MCF 10A (cell line): ENCODE measurements at regions not wholly inside any gene's neighbourhood (a gene's known extent, or its start where the extent isn't known, plus 50 kb on each side); places are given as distances from the start of the nearest gene placed in this dataset.

ENCODE experiments used
- BruUV-seq: library from RNA; stranded (reverse); fragments of 400-500 nt; replicated peaks from 2 replicates; lab custom pipeline; 2021; lab: Mats Ljungman, UMichigan
- CTCF ChIA-PET: fragments of 300-600 bp; sonication (Branson Sonifier 250); formaldehyde crosslinking; extraction: SDS; loops from one replicate; lab custom pipeline; 2021; ENCODE audit warnings: antibody characterized with exemption, inconsistent platforms; lab: Yijun Ruan, JAX
- POLR2A ChIA-PET: fragments of 300-600, 350-650 bp; sonication (Branson Sonifier 250); formaldehyde crosslinking; extraction: SDS; loops from one replicate; lab custom pipeline; 2020; ENCODE audit warnings: antibody characterized with exemption, inconsistent platforms; lab: Yijun Ruan, JAX
- DNase-seq: peaks from one replicate; pipeline ENCODE4 v3.0.0-alpha.2; 2018; ENCODE audit not compliant: unreplicated experiment
- H3K27ac Mint-ChIP-seq: one replicate; pipeline ENCODE4 v1.8.0; 2022; ENCODE audit warnings: mild to moderate bottlenecking, low read depth, mixed read lengths; ENCODE audit not compliant: unreplicated experiment
- H3K27me3 Mint-ChIP-seq: one replicate; pipeline ENCODE4 v1.8.0; 2022; ENCODE audit warnings: mixed read lengths; ENCODE audit not compliant: insufficient read depth, unreplicated experiment
- H3K36me3 Mint-ChIP-seq: one replicate; pipeline ENCODE4 v1.8.0; 2022; ENCODE audit warnings: mild to moderate bottlenecking, moderate library complexity, mixed read lengths; ENCODE audit not compliant: insufficient read depth, unreplicated experiment
- H3K4me1 Mint-ChIP-seq: one replicate; pipeline ENCODE4 v1.8.0; 2022; ENCODE audit warnings: mixed read lengths; ENCODE audit not compliant: insufficient read depth, unreplicated experiment
- H3K4me3 Mint-ChIP-seq: one replicate; pipeline ENCODE4 v1.8.0; 2022; ENCODE audit warnings: mild to moderate bottlenecking, moderate library complexity, mixed read lengths; ENCODE audit not compliant: unreplicated experiment
- H3K9me3 Mint-ChIP-seq: one replicate; pipeline ENCODE4 v1.8.0; 2022; ENCODE audit warnings: mixed read lengths; ENCODE audit not compliant: unreplicated experiment
- intact Hi-C: fragments of 100-400 bp; cut with micrococcal nuclease; formaldehyde crosslinking; loops from 2 replicates; pipeline ENCODE4 v1.14.1; 2022
- TF ChIP-seq, protein P1 (sequence below): fragments of 200-600 bp; IDR thresholded peaks from one replicate; pipeline ENCODE4 v1.8.0; 2022; ENCODE audit warnings: antibody characterized with exemption, mild to moderate bottlenecking; ENCODE audit not compliant: unreplicated experiment

- intact Hi-C loops, result no loop called here
These were observed 335.8 kb downstream of the FLRT2 start for GRCh38 chr14:85865701-85866100.

DNA sequence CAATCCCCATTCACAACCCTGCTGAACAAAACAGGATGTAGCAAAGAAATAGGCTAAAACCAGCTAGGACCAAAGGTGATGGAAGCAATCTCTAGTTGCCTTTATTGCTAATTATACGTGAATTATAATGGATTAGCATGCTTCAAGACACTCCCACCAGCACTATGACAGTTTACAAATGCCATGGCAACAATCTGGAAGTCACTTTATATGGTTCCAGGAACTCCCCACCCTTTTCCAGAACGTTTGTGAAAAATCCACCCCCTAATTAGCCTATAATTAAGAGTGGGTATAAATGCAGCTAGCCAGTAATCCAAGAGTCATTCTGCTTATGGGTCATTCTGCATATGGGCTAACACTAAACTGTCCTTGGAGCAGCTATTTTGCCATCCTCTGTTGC is 328.7 kb downstream of the FLRT2 start:
- Mint-ChIP-seq H3K36me3 (no peaks in the 10 kb centered on the region), H3K27ac (no peak overlapping the region), H3K4me3 (no peak overlapping the region), H3K4me1 (peaks cover 9% of the 10 kb centered on the region), H3K9me3 (no peaks in the 10 kb centered on the region), H3K27me3 (no peaks in the 10 kb centered on the region)
- intact Hi-C loops, result loop anchor here (5.0 to 10.0 kb wide), 2 partner anchors 199 to 244 kb away; no protein-coding TSS in a partner anchor
- no peak for DNase-seq
- TF ChIP-seq, protein P1, sequence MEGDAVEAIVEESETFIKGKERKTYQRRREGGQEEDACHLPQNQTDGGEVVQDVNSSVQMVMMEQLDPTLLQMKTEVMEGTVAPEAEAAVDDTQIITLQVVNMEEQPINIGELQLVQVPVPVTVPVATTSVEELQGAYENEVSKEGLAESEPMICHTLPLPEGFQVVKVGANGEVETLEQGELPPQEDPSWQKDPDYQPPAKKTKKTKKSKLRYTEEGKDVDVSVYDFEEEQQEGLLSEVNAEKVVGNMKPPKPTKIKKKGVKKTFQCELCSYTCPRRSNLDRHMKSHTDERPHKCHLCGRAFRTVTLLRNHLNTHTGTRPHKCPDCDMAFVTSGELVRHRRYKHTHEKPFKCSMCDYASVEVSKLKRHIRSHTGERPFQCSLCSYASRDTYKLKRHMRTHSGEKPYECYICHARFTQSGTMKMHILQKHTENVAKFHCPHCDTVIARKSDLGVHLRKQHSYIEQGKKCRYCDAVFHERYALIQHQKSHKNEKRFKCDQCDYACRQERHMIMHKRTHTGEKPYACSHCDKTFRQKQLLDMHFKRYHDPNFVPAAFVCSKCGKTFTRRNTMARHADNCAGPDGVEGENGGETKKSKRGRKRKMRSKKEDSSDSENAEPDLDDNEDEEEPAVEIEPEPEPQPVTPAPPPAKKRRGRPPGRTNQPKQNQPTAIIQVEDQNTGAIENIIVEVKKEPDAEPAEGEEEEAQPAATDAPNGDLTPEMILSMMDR, result no peak
- BruUV-seq, result no TSS peak
- ChIA-PET POLR2A (no interaction called here), CTCF (no interaction called here)

More at GRCh38 chr14:85865701-85866100, 335.8 kb downstream of the FLRT2 start:
- Mint-ChIP-seq H3K27ac (no peak overlapping the region), H3K27me3 (no peaks in the 10 kb centered on the region), H3K36me3 (no peaks in the 10 kb centered on the region), H3K4me3 (no peak overlapping the region), H3K9me3 (no peaks in the 10 kb centered on the region), H3K4me1 (no peaks in the 10 kb centered on the region)
- BruUV-seq, result no TSS peak
- ChIA-PET POLR2A (interaction anchor here (0.9 kb wide), 1 partner anchor 258 kb away, joined by 4 read pairs; no protein-coding TSS in a partner anchor), CTCF (no interaction called here)
- TF ChIP-seq, protein P1, result no peak
- DNase-seq, result no peak

DNA sequence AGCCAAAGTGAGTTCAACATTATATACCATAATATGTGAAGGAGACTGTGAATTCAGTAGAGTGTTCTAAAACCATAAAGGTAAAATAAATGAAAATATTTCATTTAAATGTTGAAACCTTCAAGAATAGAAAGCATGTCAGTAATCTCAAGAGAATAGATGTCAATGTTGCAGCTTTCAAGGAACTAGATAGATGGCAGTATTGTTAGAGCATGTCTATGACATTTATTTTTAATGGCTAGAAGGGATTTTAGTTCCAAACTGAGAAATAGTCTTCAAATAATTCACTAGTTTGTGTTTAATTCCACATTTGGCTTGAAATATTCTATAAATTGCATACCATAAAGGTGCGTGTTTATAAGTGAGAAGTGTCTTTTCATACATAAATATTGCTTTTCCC is 326.5 kb downstream of the FLRT2 start:
- CTCF ChIA-PET, result interaction anchor here (0.5 to 1.5 kb wide), 5 partner anchors 13 to 232 kb away, joined by 3 to 4 read pairs (median 3); no protein-coding TSS in a partner anchor
- Mint-ChIP-seq H3K4me3 (no peak overlapping the region), H3K9me3 (no peaks in the 10 kb centered on the region), H3K4me1 (peaks cover 9% of the 10 kb centered on the region), H3K27ac (no peak overlapping the region), H3K27me3 (no peaks in the 10 kb centered on the region), H3K36me3 (no peaks in the 10 kb centered on the region)
- BruUV-seq, result no TSS peak
- POLR2A ChIA-PET, result no interaction called here
- TF ChIP-seq, protein P1, result peak; percentile 35
- intact Hi-C loops, result loop anchor here (5.0 to 10.0 kb wide), 2 partner anchors 201 to 242 kb away; no protein-coding TSS in a partner anchor
- no peak for DNase-seq

- intact Hi-C loops, result loop anchor here (10.0 kb wide), 1 partner anchor 239 kb away; no protein-coding TSS in a partner anchor
- Mint-ChIP-seq H3K27ac (no peak overlapping the region), H3K36me3 (no peaks in the 10 kb centered on the region), H3K9me3 (no peaks in the 10 kb centered on the region), H3K4me3 (no peak overlapping the region), H3K4me1 (peaks cover 9% of the 10 kb centered on the region), H3K27me3 (no peaks in the 10 kb centered on the region)
- DNase-seq, result no peak
- ChIA-PET POLR2A (interaction anchor here (0.8 kb wide), 1 partner anchor 324 kb away, joined by 5 read pairs; no protein-coding TSS in a partner anchor), CTCF (no interaction called here)
- BruUV-seq, result no TSS peak
- TF ChIP-seq, protein P1, result no peak
These were observed 324.1 kb downstream of the FLRT2 start for GRCh38 chr14:85853996-85854526.
